ENCODE measurements at regions not wholly inside any gene's neighbourhood (a gene's known extent, or its start where the extent isn't known, plus 50 kb on each side); places are given as distances from the start of the nearest gene placed in this dataset.

- 66% methylated on average over 5 of the region's 7 CpGs for WGBS (ENCODE audit: insufficient coverage)
- peaks cover 3 to 7% (median 6%) of the 10 kb centered on the region in 3 donors for H3K27me3 Mint-ChIP-seq (ENCODE audit: low read depth in 3 of 3)
- no peaks in the 10 kb centered on the region for H3K4me1 Mint-ChIP-seq
- TF ChIP-seq CTCF (IDR thresholded peaks at IDR 0.05), result no peak
- H3K4me1 ChIP-seq (ENCODE audit: control insufficient read depth in 1 of 2, insufficient read depth in 2 of 2, low read length in 2 of 2), result no peaks in the 10 kb centered on the region
- H3K27ac Mint-ChIP-seq, result no peak overlapping the region
- H4K20me1 ChIP-seq (ENCODE audit: insufficient read depth, low read length), result no peaks in the 10 kb centered on the region
- H2AFZ ChIP-seq (ENCODE audit: insufficient read depth, low read depth, low read length, poor library complexity, severe bottlenecking), result no peak overlapping the region
- peaks cover 4 to 16% of the 10 kb centered on the region in 2 donors for H3K9me3 ChIP-seq (replicated peaks in 1 of 2; ENCODE audit: control insufficient read depth in 1 of 2, insufficient read depth in 1 of 2, low read length in 2 of 2)
- no peak overlapping the region for H3K9ac ChIP-seq (ENCODE audit: insufficient read depth, low read length, poor library complexity, severe bottlenecking)
- no peak overlapping the region for H3K4me3 ChIP-seq (replicated peaks in 1 of 3; ENCODE audit: low read depth in 2 of 3, low read length in 3 of 3)
- H3K27me3 ChIP-seq (ENCODE audit: control insufficient read depth in 2 of 2, insufficient read depth in 2 of 2, low read length in 2 of 2), result no peaks in the 10 kb centered on the region
- H3K4me3 Mint-ChIP-seq, result no peak overlapping the region
- no peaks in the 10 kb centered on the region for H3K79me2 ChIP-seq (ENCODE audit: insufficient read depth, low read length)
- no peaks in the 10 kb centered on the region for H3K36me3 Mint-ChIP-seq
- intact Hi-C loops (cut with micrococcal nuclease), result no loop called here
- H3K27ac ChIP-seq (ENCODE audit: low read depth in 1 of 2, low read length in 2 of 2), result no peak overlapping the region
- H3K4me2 ChIP-seq (replicated peaks; ENCODE audit: extremely low read depth, low read length, poor library complexity, severe bottlenecking), result no peak overlapping the region
- DNase-seq, result no peak
- peaks cover 0 to 20% (median 7%) of the 10 kb centered on the region in 7 donors for H3K9me3 Mint-ChIP-seq
- no peaks in the 10 kb centered on the region for H3K36me3 ChIP-seq (replicated peaks in 1 of 2; ENCODE audit: control insufficient read depth in 1 of 2, insufficient read depth in 2 of 2, low read length in 2 of 2)
Measured at GRCh38 chr16:86411897-86412296, 98.4 kb upstream of the FOXF1 start.

GRCh38 chr16:86414991-86415740 is 95.2 kb upstream of the FOXF1 start:
- H3K4me3 Mint-ChIP-seq, result no peak overlapping the region
- no peaks in the 10 kb centered on the region for H3K4me1 ChIP-seq (ENCODE audit: control insufficient read depth in 1 of 2, insufficient read depth in 2 of 2, low read length in 2 of 2)
- no peaks in the 10 kb centered on the region for H3K4me1 Mint-ChIP-seq
- H4K20me1 ChIP-seq (ENCODE audit: insufficient read depth, low read length), result no peaks in the 10 kb centered on the region
- intact Hi-C loops (cut with micrococcal nuclease), result no loop called here
- 0% methylated on average over 4 of the region's 9 CpGs for WGBS (ENCODE audit: insufficient coverage)
- H2AFZ ChIP-seq (ENCODE audit: insufficient read depth, low read depth, low read length, poor library complexity, severe bottlenecking), result no peak overlapping the region
- no peak for TF ChIP-seq CTCF (IDR thresholded peaks at IDR 0.05)
- H3K27ac Mint-ChIP-seq, result no peak overlapping the region
- H3K27me3 Mint-ChIP-seq (ENCODE audit: low read depth in 3 of 3), result peaks cover 3 to 4% (median 4%) of the 10 kb centered on the region in 3 donors
- H3K4me2 ChIP-seq (replicated peaks; ENCODE audit: extremely low read depth, low read length, poor library complexity, severe bottlenecking), result no peak overlapping the region
- H3K9ac ChIP-seq (ENCODE audit: insufficient read depth, low read length, poor library complexity, severe bottlenecking), result no peak overlapping the region
- H3K79me2 ChIP-seq (ENCODE audit: insufficient read depth, low read length), result no peaks in the 10 kb centered on the region
- H3K27me3 ChIP-seq (ENCODE audit: control insufficient read depth in 2 of 2, insufficient read depth in 2 of 2, low read length in 2 of 2), result no peaks in the 10 kb centered on the region
- no peak for DNase-seq
- H3K36me3 Mint-ChIP-seq, result no peaks in the 10 kb centered on the region
- H3K4me3 ChIP-seq (replicated peaks in 1 of 3; ENCODE audit: low read depth in 2 of 3, low read length in 3 of 3), result no peak overlapping the region
- peaks cover 4 to 16% of the 10 kb centered on the region in 2 donors for H3K9me3 ChIP-seq (replicated peaks in 1 of 2; ENCODE audit: control insufficient read depth in 1 of 2, insufficient read depth in 1 of 2, low read length in 2 of 2)
- H3K27ac ChIP-seq (ENCODE audit: low read depth in 1 of 2, low read length in 2 of 2), result no peak overlapping the region
- H3K9me3 Mint-ChIP-seq, result peaks cover 0 to 21% (median 7%) of the 10 kb centered on the region in 7 donors
- no peaks in the 10 kb centered on the region for H3K36me3 ChIP-seq (replicated peaks in 1 of 2; ENCODE audit: control insufficient read depth in 1 of 2, insufficient read depth in 2 of 2, low read length in 2 of 2)
